ENCODE measurements at regions not wholly inside any gene's neighbourhood (a gene's known extent, or its start where the extent isn't known, plus 50 kb on each side); places are given as distances from the start of the nearest gene placed in this dataset.

GRCh38 chr2:122210898-122211856, 455.7 kb downstream of the TSN start:
- no peaks in the 10 kb centered on the region for H3K36me3 ChIP-seq (ENCODE audit: control insufficient read depth, insufficient read depth, low read length)
- no peaks in the 10 kb centered on the region for H3K27me3 ChIP-seq (ENCODE audit: control insufficient read depth, insufficient read depth, low read length, poor library complexity, severe bottlenecking)
- H3K27ac ChIP-seq (ENCODE audit: insufficient read depth, low read depth, low read length, poor library complexity, severe bottlenecking): no peak overlapping the region
- H3K4me3 ChIP-seq (ENCODE audit: insufficient read depth, low read depth, low read length): no peak overlapping the region
- H3K4me1 ChIP-seq (ENCODE audit: control insufficient read depth, insufficient read depth, low read length): peaks cover 1% of the 10 kb centered on the region
- WGBS, 2 experiments: 87% methylated on average over 8 of the region's 8 CpGs
- no peaks in the 10 kb centered on the region for H3K9me3 ChIP-seq (ENCODE audit: control insufficient read depth, low read length)

DNA sequence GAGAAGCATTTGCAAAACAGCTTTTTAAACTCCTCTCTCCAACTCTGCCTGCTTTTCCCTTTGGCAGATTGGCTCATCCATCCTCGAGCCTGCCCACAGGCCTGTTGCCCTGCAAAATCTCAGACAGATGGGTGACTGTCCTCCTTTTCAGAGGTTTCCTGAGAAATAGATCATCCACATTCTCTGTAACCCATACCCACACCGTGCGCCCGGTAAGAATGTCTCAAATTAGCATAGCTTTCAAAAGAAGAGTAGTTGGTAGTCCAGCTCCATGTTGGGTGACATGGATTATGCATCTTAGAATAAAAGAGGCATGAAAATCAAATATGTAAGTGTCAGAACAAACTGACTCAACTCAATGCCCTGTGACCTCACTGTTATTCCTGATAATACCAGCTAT, 457.9 kb downstream of the TSN start:
- 86 to 96% methylated on average over 4 of the region's 4 CpGs for WGBS, 2 experiments

DNA sequence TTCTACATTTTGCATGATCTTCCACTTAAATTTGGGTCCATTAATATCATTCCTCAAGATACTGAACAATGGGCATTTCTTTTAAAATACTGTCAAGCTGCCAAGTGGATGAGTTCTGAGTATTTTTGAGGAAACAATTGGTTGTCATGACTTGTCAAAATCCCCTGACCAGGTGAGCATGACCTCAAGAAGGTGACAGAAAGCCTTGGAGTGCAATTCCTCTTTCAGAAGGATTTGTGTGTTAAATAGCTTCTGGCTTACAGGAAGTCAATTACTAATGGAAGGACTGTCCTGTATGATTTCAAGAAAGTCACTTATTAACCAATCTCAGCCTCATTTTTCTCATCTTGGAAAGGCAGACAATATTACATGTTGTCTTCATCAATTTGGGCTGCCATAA, 460.6 kb downstream of the TSN start:
- no peaks in the 10 kb centered on the region for H3K27me3 ChIP-seq (ENCODE audit: control insufficient read depth, insufficient read depth, low read length, poor library complexity, severe bottlenecking)
- no peaks in the 10 kb centered on the region for H3K9me3 ChIP-seq (ENCODE audit: control insufficient read depth, low read length)
- H3K36me3 ChIP-seq (ENCODE audit: control insufficient read depth, insufficient read depth, low read length): no peaks in the 10 kb centered on the region
- H3K4me1 ChIP-seq (ENCODE audit: control insufficient read depth, insufficient read depth, low read length): no peaks in the 10 kb centered on the region
- no peak overlapping the region for H3K27ac ChIP-seq (ENCODE audit: insufficient read depth, low read depth, low read length, poor library complexity, severe bottlenecking)
- no peak overlapping the region for H3K4me3 ChIP-seq (ENCODE audit: insufficient read depth, low read depth, low read length)

More for the DNA sequence above, 457.9 kb downstream of the TSN start:
- H3K36me3 ChIP-seq (ENCODE audit: control insufficient read depth, insufficient read depth, low read length): no peaks in the 10 kb centered on the region
- H3K27me3 ChIP-seq (ENCODE audit: control insufficient read depth, insufficient read depth, low read length, poor library complexity, severe bottlenecking): no peaks in the 10 kb centered on the region
- H3K27ac ChIP-seq (ENCODE audit: insufficient read depth, low read depth, low read length, poor library complexity, severe bottlenecking): no peak overlapping the region
- no peaks in the 10 kb centered on the region for H3K4me1 ChIP-seq (ENCODE audit: control insufficient read depth, insufficient read depth, low read length)
- no peak overlapping the region for H3K4me3 ChIP-seq (ENCODE audit: insufficient read depth, low read depth, low read length)
- no peaks in the 10 kb centered on the region for H3K9me3 ChIP-seq (ENCODE audit: control insufficient read depth, low read length)

DNA sequence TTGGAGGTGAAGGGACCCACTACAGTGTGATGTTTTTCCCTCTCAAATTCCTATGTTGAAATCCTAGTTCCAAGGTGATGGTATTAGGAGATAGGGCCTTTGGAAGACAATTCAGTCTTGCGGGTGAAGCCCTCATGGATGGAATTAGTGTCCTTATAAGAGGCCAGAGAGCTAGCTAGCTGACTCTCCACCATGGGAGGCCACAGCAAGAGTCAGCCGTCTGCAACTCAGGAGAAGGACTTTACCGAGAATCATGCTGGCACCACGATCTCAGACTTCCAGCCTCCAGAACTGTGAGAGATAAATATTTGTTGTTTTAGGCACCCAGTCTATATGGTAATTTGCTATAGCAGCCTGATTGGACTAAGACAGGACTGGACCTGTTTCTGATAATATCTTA, 461.4 kb downstream of the TSN start:
- WGBS, 2 experiments: 92 to 93% methylated on average over 4 of the region's 4 CpGs
- Histone ChIP-seq H3K9me3 (ENCODE audit: control insufficient read depth, low read length) (no peaks in the 10 kb centered on the region), H3K27ac (ENCODE audit: insufficient read depth, low read depth, low read length, poor library complexity, severe bottlenecking) (no peak overlapping the region)

DNA sequence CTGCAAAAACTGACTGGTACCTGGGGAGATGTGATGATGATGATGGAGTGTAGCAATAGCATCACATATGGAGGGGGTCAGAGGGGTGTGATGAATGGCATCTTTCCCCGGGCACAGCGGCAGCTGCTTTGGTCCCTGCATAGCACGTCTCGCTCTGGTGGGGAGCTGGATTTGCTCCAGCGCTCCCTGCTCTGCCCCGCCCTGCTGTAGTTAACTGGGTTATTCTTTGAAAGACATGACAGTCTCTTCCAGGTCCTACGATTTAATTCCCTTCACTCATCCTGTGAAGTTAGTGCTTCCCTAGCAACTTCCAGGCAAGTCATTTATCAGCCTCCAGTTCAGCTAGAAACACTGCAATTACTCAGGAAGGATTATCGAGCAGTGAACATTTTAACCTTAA, 463.1 kb downstream of the TSN start:
- H3K27ac ChIP-seq (ENCODE audit: insufficient read depth, low read depth, low read length, poor library complexity, severe bottlenecking): no peak overlapping the region
- WGBS, 2 experiments: 88 to 90% methylated on average over 7 to 8 of the region's 8 CpGs

More for the DNA sequence above, 461.4 kb downstream of the TSN start:
- no peaks in the 10 kb centered on the region for H3K4me1 ChIP-seq (ENCODE audit: control insufficient read depth, insufficient read depth, low read length)
- H3K36me3 ChIP-seq (ENCODE audit: control insufficient read depth, insufficient read depth, low read length): no peaks in the 10 kb centered on the region
- no peaks in the 10 kb centered on the region for H3K27me3 ChIP-seq (ENCODE audit: control insufficient read depth, insufficient read depth, low read length, poor library complexity, severe bottlenecking)
- no peak overlapping the region for H3K4me3 ChIP-seq (ENCODE audit: insufficient read depth, low read depth, low read length)

GRCh38 chr2:122219504-122219903, 464.1 kb downstream of the TSN start:
- Histone ChIP-seq H3K9me3 (ENCODE audit: control insufficient read depth, low read length) (no peaks in the 10 kb centered on the region), H3K36me3 (ENCODE audit: control insufficient read depth, insufficient read depth, low read length) (no peaks in the 10 kb centered on the region), H3K4me3 (ENCODE audit: insufficient read depth, low read depth, low read length) (no peak overlapping the region), H3K4me1 (ENCODE audit: control insufficient read depth, insufficient read depth, low read length) (no peaks in the 10 kb centered on the region), H3K27me3 (ENCODE audit: control insufficient read depth, insufficient read depth, low read length, poor library complexity, severe bottlenecking) (no peaks in the 10 kb centered on the region), H3K27ac (ENCODE audit: insufficient read depth, low read depth, low read length, poor library complexity, severe bottlenecking) (no peak overlapping the region)
- 91 to 96% methylated on average over 9 of the region's 9 CpGs for WGBS, 2 experiments

More for the DNA sequence above, 463.1 kb downstream of the TSN start:
- Histone ChIP-seq H3K36me3 (ENCODE audit: control insufficient read depth, insufficient read depth, low read length) (no peaks in the 10 kb centered on the region), H3K4me1 (ENCODE audit: control insufficient read depth, insufficient read depth, low read length) (no peaks in the 10 kb centered on the region), H3K9me3 (ENCODE audit: control insufficient read depth, low read length) (no peaks in the 10 kb centered on the region), H3K4me3 (ENCODE audit: insufficient read depth, low read depth, low read length) (no peak overlapping the region), H3K27me3 (ENCODE audit: control insufficient read depth, insufficient read depth, low read length, poor library complexity, severe bottlenecking) (no peaks in the 10 kb centered on the region)

GRCh38 chr2:122221665-122222064, 466.2 kb downstream of the TSN start:
- Histone ChIP-seq H3K36me3 (ENCODE audit: control insufficient read depth, insufficient read depth, low read length) (no peaks in the 10 kb centered on the region), H3K27ac (ENCODE audit: insufficient read depth, low read depth, low read length, poor library complexity, severe bottlenecking) (no peak overlapping the region), H3K4me3 (ENCODE audit: insufficient read depth, low read depth, low read length) (no peak overlapping the region), H3K9me3 (ENCODE audit: control insufficient read depth, low read length) (no peaks in the 10 kb centered on the region), H3K4me1 (ENCODE audit: control insufficient read depth, insufficient read depth, low read length) (no peaks in the 10 kb centered on the region), H3K27me3 (ENCODE audit: control insufficient read depth, insufficient read depth, low read length, poor library complexity, severe bottlenecking) (no peaks in the 10 kb centered on the region)
- 96 to 97% methylated on average over 3 of the region's 3 CpGs for WGBS, 2 experiments

DNA sequence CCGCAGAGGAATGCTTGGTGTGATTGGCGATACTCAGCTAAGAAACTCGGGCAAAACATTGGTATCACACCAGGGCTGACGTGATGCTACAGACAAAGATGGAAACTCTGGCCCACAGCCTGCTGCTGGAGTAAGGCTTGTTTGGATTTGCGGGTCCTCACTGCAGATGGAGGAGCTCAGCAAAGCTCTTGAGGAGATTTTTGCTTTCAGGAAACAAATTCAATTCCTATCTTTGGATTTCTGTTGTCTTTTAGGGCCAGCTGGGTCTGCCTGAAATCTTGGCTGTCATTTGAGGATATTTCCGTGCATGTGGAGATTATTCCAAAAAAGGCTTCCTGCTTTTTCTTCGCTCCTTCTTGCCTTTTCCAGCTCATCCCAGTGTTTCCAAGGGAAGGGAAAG, 475.8 kb downstream of the TSN start:
- Histone ChIP-seq H3K4me1 (ENCODE audit: control insufficient read depth, insufficient read depth, low read length) (no peaks in the 10 kb centered on the region), H3K27me3 (ENCODE audit: control insufficient read depth, insufficient read depth, low read length, poor library complexity, severe bottlenecking) (no peaks in the 10 kb centered on the region), H3K9me3 (ENCODE audit: control insufficient read depth, low read length) (no peaks in the 10 kb centered on the region), H3K36me3 (ENCODE audit: control insufficient read depth, insufficient read depth, low read length) (no peaks in the 10 kb centered on the region), H3K4me3 (ENCODE audit: insufficient read depth, low read depth, low read length) (no peak overlapping the region), H3K27ac (ENCODE audit: insufficient read depth, low read depth, low read length, poor library complexity, severe bottlenecking) (no peak overlapping the region)
- 94 to 96% methylated on average over 7 of the region's 7 CpGs for WGBS, 2 experiments

DNA sequence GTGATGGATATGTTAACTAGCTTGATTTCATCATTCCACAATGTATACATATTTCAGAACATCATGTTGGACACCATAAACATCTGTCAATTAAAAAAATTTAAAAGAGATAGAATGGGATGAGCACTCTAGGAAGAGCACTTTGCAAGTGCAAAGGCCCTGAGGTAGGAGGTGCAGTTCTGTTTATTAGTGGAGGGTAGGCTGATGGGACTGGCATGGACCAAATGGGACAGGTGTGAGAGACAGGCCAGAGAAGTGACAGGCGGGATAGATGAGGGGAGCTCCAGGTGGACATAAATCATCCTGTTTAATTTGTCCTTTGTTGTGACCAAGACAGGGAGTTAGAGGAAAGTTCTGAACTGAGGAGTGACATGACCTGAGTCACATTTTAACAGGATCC, 477.9 kb downstream of the TSN start:
- H3K27ac ChIP-seq (ENCODE audit: insufficient read depth, low read depth, low read length, poor library complexity, severe bottlenecking): no peak overlapping the region
- H3K9me3 ChIP-seq (ENCODE audit: control insufficient read depth, low read length): no peaks in the 10 kb centered on the region
- no peak overlapping the region for H3K4me3 ChIP-seq (ENCODE audit: insufficient read depth, low read depth, low read length)
- 89 to 93% methylated on average over 1 of the region's 1 CpG for WGBS, 2 experiments
- H3K36me3 ChIP-seq (ENCODE audit: control insufficient read depth, insufficient read depth, low read length): no peaks in the 10 kb centered on the region
- no peaks in the 10 kb centered on the region for H3K4me1 ChIP-seq (ENCODE audit: control insufficient read depth, insufficient read depth, low read length)
- H3K27me3 ChIP-seq (ENCODE audit: control insufficient read depth, insufficient read depth, low read length, poor library complexity, severe bottlenecking): no peaks in the 10 kb centered on the region

GRCh38 chr2:122236152-122236874, 480.9 kb downstream of the TSN start:
- no peaks in the 10 kb centered on the region for H3K27me3 ChIP-seq (ENCODE audit: control insufficient read depth, insufficient read depth, low read length, poor library complexity, severe bottlenecking)
- H3K36me3 ChIP-seq (ENCODE audit: control insufficient read depth, insufficient read depth, low read length): no peaks in the 10 kb centered on the region
- 93 to 95% methylated on average over 7 of the region's 7 CpGs for WGBS, 2 experiments
- no peak overlapping the region for H3K4me3 ChIP-seq (ENCODE audit: insufficient read depth, low read depth, low read length)
- H3K27ac ChIP-seq (ENCODE audit: insufficient read depth, low read depth, low read length, poor library complexity, severe bottlenecking): no peak overlapping the region
- no peaks in the 10 kb centered on the region for H3K9me3 ChIP-seq (ENCODE audit: control insufficient read depth, low read length)
- no peaks in the 10 kb centered on the region for H3K4me1 ChIP-seq (ENCODE audit: control insufficient read depth, insufficient read depth, low read length)

Data from ectodermal cell (in vitro differentiated cells).